ENCODE measurements at regions not wholly inside any gene's neighbourhood (a gene's known extent, or its start where the extent isn't known, plus 50 kb on each side); places are given as distances from the start of the nearest gene placed in this dataset.

- DNase-seq = no peak
Measured at GRCh38 chr15:38093931-38094330, 158.7 kb upstream of the SPRED1 start.

GRCh38 chr15:38102972-38103371 lies 149.7 kb upstream of the SPRED1 start:
- no peak overlapping the region for H3K4me3 Mint-ChIP-seq

More at GRCh38 chr15:38093931-38094330, 158.7 kb upstream of the SPRED1 start:
- Mint-ChIP-seq H3K4me3 (no peak overlapping the region), H3K27me3 (ENCODE audit: low read depth, poor library complexity) (peaks cover 7% of the 10 kb centered on the region), H3K36me3 (ENCODE audit: low read depth) (peaks cover 4% of the 10 kb centered on the region), H3K4me1 (no peaks in the 10 kb centered on the region), H3K27ac (no peak overlapping the region), H3K9me3 (peaks cover 30% of the 10 kb centered on the region)
- no peak for TF ChIP-seq CTCF (IDR thresholded peaks at IDR 0.05)

DNA sequence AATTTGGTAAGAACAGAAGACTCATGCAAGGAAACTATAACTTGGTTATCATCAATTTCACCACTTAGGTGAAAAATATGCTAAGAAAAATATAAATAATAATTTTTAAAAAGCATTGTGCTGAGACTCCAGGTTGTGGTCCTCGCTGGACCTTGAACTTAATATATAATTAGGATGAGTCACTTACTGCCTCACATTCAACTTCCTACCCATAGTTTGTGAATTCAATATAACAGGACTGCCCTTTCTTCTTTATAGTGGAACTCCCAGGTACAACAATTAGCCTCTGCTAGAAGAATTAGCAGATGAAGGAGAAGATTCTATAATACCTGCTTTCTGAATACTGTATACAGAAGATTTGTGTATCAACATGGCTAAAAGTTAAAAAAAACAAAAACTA lies 149.1 kb upstream of the SPRED1 start:
- no peak for DNase-seq
- no peak overlapping the region for H3K27ac Mint-ChIP-seq
- no peaks in the 10 kb centered on the region for H3K27me3 Mint-ChIP-seq (ENCODE audit: low read depth, poor library complexity)
- H3K36me3 Mint-ChIP-seq (ENCODE audit: low read depth) = no peaks in the 10 kb centered on the region
- TF ChIP-seq CTCF (IDR thresholded peaks at IDR 0.05) = no peak
- peaks cover 38% of the 10 kb centered on the region for H3K9me3 Mint-ChIP-seq
- no peaks in the 10 kb centered on the region for H3K4me1 Mint-ChIP-seq
- H3K4me3 Mint-ChIP-seq = no peak overlapping the region

More at GRCh38 chr15:38102972-38103371, 149.7 kb upstream of the SPRED1 start:
- Mint-ChIP-seq H3K36me3 (ENCODE audit: low read depth) (no peaks in the 10 kb centered on the region), H3K4me1 (no peaks in the 10 kb centered on the region), H3K27ac (no peak overlapping the region), H3K9me3 (peaks cover 41% of the 10 kb centered on the region), H3K27me3 (ENCODE audit: low read depth, poor library complexity) (peaks cover 1% of the 10 kb centered on the region)
- DNase-seq = no peak
- TF ChIP-seq CTCF (IDR thresholded peaks at IDR 0.05) = no peak

DNA sequence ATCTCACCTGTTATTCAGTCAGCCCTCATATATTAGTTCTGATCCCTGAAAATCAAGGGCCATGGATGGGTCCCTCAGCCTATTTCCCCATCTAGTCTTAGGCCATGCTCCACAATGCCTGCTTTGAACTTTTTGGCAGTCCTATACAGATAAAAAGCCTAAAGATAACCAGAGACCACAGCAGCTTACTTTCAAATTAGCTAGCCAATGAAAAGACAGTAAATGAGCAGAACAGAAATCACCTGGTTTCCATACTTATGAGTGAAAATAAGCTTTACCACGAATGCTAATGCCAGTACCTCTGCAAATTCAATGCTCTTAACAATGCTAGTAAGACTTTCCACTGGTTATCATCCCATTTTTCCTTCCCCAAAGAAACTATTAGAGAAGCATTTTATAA lies 141.6 kb upstream of the SPRED1 start:
- peaks cover 5% of the 10 kb centered on the region for H3K27me3 Mint-ChIP-seq (ENCODE audit: low read depth, poor library complexity)
- no peak for DNase-seq
- no peak for TF ChIP-seq CTCF (IDR thresholded peaks at IDR 0.05)
- no peaks in the 10 kb centered on the region for H3K4me1 Mint-ChIP-seq
- no peak overlapping the region for H3K27ac Mint-ChIP-seq
- no peaks in the 10 kb centered on the region for H3K36me3 Mint-ChIP-seq (ENCODE audit: low read depth)
- H3K4me3 Mint-ChIP-seq = no peak overlapping the region
- H3K9me3 Mint-ChIP-seq = no peaks in the 10 kb centered on the region

DNA sequence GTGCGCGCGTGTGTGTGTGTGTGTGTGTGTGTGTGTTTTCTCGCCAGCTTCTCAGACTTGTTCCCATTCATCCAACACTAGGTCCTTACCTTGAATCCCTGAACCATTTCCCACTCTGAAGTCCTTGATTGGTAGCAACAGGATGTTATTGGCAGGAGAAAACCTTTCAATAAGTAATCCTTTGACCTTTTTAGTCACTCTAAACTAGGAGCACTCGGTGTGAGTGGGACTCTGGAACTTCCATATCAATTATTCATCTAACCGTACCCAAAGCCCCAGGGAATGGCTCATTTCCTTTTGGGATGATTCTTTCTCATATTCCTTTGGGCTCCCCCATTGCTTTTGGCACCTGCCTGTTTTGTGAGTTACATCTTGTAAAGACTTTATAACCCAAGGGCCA lies 140.2 kb upstream of the SPRED1 start:
- no peaks in the 10 kb centered on the region for H3K36me3 Mint-ChIP-seq (ENCODE audit: low read depth)
- no peaks in the 10 kb centered on the region for H3K4me1 Mint-ChIP-seq
- no peak for TF ChIP-seq CTCF (IDR thresholded peaks at IDR 0.05)
- peaks cover 5% of the 10 kb centered on the region for H3K27me3 Mint-ChIP-seq (ENCODE audit: low read depth, poor library complexity)
- no peak for DNase-seq
- H3K27ac Mint-ChIP-seq = no peak overlapping the region
- H3K4me3 Mint-ChIP-seq = no peak overlapping the region
- no peaks in the 10 kb centered on the region for H3K9me3 Mint-ChIP-seq

DNA sequence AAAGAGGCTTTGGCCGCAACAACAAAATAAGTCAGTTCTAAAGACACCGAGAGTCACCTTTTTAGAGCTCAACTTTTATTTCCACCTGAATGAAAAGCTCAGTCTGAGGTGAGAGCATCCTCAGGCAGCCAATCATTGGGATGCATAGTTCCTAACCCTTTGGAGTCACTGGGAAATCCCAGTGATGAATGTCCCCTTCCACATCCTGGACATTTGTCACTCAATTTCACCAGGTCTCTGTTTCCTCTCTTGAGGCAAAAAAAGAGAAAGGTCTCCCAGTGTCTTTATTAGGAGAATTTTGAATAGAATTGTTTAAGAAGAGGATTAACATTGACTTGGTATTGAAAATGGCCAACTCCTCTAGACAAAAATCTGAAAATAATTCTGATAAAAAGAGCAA lies 137.5 kb upstream of the SPRED1 start:
- peaks cover 2% of the 10 kb centered on the region for H3K27me3 Mint-ChIP-seq (ENCODE audit: low read depth, poor library complexity)
- H3K4me1 Mint-ChIP-seq = no peaks in the 10 kb centered on the region
- H3K4me3 Mint-ChIP-seq = no peak overlapping the region
- H3K9me3 Mint-ChIP-seq = peaks cover 11% of the 10 kb centered on the region
- no peak for TF ChIP-seq CTCF (IDR thresholded peaks at IDR 0.05)
- no peak for DNase-seq
- no peak overlapping the region for H3K27ac Mint-ChIP-seq
- H3K36me3 Mint-ChIP-seq (ENCODE audit: low read depth) = no peaks in the 10 kb centered on the region

Data from nephron progenitor cell (in vitro differentiated cells).